ENCODE measurements at regions not wholly inside any gene's neighbourhood (a gene's known extent, or its start where the extent isn't known, plus 50 kb on each side); places are given as distances from the start of the nearest gene placed in this dataset.

- TF ChIP-seq CTCF (conservative IDR thresholded peaks at IDR 0.05; ENCODE audit: low read length): no peak
- no peak for TF ChIP-seq EZH2phosphoT487 (IDR thresholded peaks at IDR 0.05; ENCODE audit: borderline replicate concordance, low read depth, low read length)
Measured at GRCh38 chr9:23606107-23606506, 219.9 kb downstream of the ELAVL2 start.

Data from OCI-LY7 (cell line).